GM19240 (cell line): ENCODE measurements at regions not wholly inside any gene's neighbourhood (a gene's known extent, or its start where the extent isn't known, plus 50 kb on each side); places are given as distances from the start of the nearest gene placed in this dataset.

Experiments used
- DNase-seq: peaks from one replicate; pipeline ENCODE4 v3.0.0; 2011; ENCODE audit warnings: low spot score; ENCODE audit not compliant: insufficient read length

GRCh38 chr18:73461038-73461779 is 593.4 kb upstream of the NETO1 start:
- DNase-seq = no peak

GRCh38 chr18:73458186-73458964 is 590.6 kb upstream of the NETO1 start:
- no peak for DNase-seq

- no peak for DNase-seq
These were observed 588.9 kb upstream of the NETO1 start for GRCh38 chr18:73456643-73457042.

GRCh38 chr18:73452866-73453265 is 585.1 kb upstream of the NETO1 start:
- DNase-seq = no peak

- no peak for DNase-seq
These were observed 578.7 kb upstream of the NETO1 start for GRCh38 chr18:73446502-73446901.

DNA sequence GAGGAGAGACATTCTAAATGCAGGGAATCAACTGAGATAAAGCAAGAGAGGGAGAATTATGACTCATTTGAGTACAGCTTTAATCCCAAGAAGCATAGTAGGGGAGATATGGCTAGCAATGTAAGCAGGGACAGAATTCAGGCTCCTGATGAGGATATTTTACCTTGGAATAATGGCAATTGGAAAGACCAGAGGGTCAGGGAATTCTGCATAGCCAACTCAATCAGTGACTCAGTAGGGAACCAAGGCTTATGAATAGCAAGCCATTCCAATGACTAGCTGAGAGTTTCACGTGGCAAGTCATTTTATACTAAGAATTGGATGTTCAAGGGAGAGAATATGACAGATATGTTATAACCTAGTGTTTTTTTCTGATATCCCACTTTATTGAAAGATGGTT is 563.8 kb upstream of the NETO1 start:
- no peak for DNase-seq

GRCh38 chr18:73421010-73421409 is 553.2 kb upstream of the NETO1 start:
- DNase-seq = no peak

DNA sequence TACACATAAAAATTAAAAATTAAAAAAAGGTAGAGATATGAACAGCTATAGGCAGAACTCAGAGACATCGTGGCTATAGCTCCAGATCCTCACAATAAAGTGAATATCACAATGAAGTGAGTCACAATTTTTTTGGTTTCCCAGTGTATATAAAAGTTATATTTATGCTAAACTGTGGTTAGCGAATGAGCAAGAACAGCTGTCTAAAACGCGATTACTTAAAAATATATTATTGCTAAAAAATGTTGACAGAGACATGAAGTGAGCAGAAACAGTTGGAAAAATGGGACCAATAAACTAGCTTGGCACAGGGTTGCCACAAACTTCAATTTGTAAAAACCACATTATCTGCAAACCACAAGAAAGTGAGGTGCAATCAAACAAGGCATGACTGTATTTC is 551.7 kb upstream of the NETO1 start:
- DNase-seq = no peak

DNA sequence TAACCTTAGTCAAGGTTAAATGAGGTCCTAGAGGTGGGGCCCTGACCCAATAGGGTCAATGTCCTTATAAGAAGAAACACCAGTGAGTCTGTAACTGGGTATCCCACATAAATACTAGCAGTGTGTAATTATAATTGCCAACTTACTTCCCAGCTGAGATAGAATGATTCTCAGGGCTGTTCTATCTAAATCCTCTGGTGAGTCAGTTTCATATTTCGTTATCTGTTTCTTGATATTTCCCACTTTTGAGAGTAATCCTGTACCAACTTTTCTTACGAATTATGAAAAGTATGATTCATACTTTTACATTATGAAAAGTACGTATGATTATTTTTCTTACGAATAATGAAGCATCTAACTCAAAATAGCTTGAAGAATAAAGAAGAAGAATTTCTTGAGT is 546.8 kb upstream of the NETO1 start:
- DNase-seq = no peak

DNA sequence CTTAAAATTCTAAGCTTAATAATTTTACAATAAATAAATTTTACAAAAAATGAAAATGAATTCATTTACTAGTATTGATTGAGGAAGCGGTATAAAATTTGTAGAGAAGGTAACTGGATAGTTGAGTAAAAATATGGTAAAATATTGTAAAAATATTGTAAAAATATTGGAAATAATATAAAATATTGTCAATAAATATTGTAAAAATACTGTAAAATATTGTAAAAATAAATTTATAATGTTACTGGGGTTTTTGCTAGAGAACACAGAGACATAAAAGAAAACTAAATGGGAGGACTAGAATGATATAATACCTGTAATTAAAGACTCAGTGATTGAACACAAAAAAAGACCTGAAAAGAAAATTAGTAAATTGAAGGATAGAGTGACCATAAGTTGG is 546.3 kb upstream of the NETO1 start:
- DNase-seq = no peak

GRCh38 chr18:73409242-73409641 is 541.5 kb upstream of the NETO1 start:
- no peak for DNase-seq

GRCh38 chr18:73408469-73408868 is 540.7 kb upstream of the NETO1 start:
- DNase-seq = no peak

DNA sequence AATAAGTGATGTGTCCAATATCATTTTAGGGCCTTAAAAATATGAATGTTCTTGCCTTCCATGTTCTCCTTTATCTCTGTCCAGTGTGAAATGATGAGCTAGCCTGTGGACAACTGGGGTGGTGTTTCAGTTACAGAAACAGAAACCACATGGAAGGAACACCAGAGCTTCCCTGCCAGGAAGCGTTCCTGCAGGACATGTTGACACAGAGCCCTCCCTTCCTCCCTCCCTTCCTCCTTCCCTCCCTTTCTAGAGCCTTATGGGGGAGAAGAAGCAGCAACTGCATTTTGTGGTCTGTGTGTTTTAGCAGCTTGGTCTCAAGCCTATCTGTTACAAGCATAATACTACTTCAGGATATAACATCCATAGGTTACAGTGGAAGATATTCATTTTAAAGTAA is 539.7 kb upstream of the NETO1 start:
- DNase-seq = no peak

- DNase-seq = no peak
These were observed 516.5 kb upstream of the NETO1 start for GRCh38 chr18:73384246-73384645.

DNA sequence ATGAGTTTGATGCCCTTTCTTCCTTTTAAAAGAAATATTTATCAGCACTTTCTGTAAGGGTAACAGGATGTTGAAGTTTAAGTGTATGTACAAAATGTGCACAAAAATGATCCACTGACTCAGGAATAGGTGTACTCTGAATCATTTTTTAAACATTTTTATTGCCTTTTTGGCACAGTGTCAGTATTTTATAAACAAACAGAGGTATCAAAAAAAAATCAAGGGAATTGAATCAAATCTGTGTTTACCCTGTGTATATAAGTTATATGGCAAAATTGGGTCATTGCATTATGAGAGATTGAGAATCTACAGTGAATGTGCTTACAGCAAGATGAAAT is 513.9 kb upstream of the NETO1 start:
- DNase-seq = no peak

DNA sequence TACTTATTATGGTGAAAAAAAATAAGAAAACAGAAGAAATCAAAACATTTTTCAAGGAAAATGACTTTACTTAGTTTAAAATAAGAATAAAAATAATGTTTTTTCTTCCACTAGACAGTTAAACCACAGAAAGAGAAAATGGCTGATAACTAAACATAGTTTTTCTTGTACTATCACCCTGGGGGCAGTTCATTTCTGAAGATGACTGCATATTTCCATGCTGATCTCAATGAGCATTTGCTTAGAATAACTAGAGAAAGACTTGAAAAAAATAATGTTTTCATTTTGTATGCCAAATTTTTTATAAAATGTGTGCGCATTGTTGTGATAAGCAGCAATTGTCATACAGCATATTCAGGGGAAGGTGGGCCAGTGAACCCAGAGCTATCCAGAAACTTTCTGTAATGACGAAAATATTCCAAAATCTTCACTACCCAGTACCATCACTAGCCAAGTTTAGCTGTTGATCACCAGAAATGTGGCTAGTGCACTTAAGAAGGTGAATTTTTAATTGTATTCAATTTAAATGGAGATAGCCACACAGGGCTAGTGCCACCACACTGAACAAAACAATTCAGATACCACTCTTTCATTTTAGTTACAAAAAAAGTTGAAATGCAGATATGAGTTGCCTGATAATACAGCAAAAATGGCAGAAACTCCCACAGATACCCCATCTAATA is 513.4 kb upstream of the NETO1 start:
- DNase-seq = no peak

GRCh38 chr18:73366713-73367112 is 498.9 kb upstream of the NETO1 start:
- DNase-seq = no peak

DNA sequence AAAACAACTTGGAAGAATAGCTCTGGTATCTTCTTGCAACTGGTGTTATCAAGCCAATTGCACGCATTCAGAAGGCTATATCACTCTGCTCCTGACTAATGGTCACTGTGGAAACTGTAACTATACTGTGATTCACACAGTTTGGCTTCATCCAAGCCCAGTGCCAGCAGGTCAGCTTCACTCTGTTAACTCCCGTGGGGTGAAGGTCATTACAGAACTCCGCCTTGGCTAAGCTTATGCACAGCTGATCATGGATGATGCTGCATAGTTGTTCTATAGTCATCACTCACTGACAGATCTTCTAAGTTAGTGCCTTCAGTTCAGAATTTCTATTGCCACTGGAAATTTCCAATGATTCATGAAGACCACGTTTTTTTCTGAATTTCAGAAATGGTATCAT is 497.2 kb upstream of the NETO1 start:
- DNase-seq = no peak

GRCh38 chr18:73355121-73355520 is 487.3 kb upstream of the NETO1 start:
- DNase-seq = no peak

- DNase-seq = no peak
These were observed 484.8 kb upstream of the NETO1 start for GRCh38 chr18:73352546-73352945.

DNA sequence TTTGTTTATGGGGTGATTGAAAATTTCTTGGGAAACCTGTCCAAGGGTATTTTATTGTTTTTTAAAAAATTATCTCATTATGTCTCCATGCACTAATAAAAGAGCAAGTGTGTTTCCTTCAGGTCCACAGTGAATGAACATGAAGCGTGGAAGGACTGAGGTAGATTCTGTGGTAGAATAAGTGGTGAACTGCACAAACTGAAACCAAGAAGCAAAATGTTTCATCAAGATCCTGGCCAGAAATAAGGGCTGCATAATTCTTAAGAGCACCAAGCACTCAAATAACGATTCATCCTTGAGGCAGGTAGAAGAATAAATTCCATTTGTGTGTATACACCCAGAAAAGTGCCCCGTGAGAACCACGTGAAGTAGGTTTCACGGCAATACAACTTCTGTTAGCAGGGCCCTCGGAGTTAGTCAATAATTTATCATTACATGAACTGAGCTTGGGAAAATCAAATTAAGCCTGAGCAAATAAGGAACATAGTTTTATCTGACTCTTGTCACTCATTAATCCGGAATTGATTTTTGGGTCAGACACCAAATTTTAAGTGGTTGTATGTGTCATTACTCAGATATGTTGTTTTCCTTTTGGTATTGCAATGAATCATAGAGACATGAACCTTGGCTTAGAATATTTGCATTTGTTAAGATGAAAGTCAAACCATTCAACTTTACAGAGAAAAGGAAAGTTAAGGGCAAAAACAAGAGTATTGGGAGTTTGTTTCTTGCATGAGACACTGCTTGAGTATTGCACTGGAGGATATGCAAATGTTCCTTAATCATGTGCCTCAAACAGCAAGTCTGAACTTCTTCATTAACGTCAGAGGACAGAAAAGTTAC is 472.6 kb upstream of the NETO1 start:
- no peak for DNase-seq
